Spleen (tissue), 11 donors: ENCODE measurements at regions not wholly inside any gene's neighbourhood (a gene's known extent, or its start where the extent isn't known, plus 50 kb on each side); places are given as distances from the start of the nearest gene placed in this dataset.

Experiments
- DNase-seq: peaks from one replicate; pipeline ENCODE4 v3.0.0-alpha.2; 2020
- H3K27ac ChIP-seq, 8 donors: fragments of 200-600 bp; sonication (generic) in 7 of 8; 1 replicate in 4 of 8; 2 replicates in 4 of 8; pipeline versions ENCODE4 v1.5.0 to v1.8.0; 2016 to 2021; ENCODE audit warnings: inconsistent platforms in 4 of 8, mild to moderate bottlenecking in 4 of 8, moderate library complexity in 1 of 8
- H3K27me3 ChIP-seq, 7 donors: fragments of 200-600 bp; sonication (generic) in 6 of 7; replicated peaks in 1 of 7; 1 replicate in 4 of 7; 2 replicates in 3 of 7; pipeline versions ENCODE4 v1.5.0 to v1.8.0; 2016 to 2021; ENCODE audit warnings: inconsistent platforms in 3 of 7, mild to moderate bottlenecking in 1 of 7
- H3K36me3 ChIP-seq, 6 donors: fragments of 200-600 bp; sonication (generic) in 5 of 6; 1 replicate in 4 of 6; 2 replicates in 2 of 6; pipeline versions ENCODE4 v1.5.0 to v1.8.0; 2016 to 2021; ENCODE audit warnings: inconsistent platforms in 2 of 6
- H3K4me1 ChIP-seq, 6 donors: fragments of 200-600 bp; sonication (generic) in 5 of 6; 1 replicate in 3 of 6; 2 replicates in 3 of 6; pipeline versions ENCODE4 v1.5.0 to v1.8.0; 2016 to 2021; ENCODE audit warnings: inconsistent platforms in 3 of 6
- H3K4me3 ChIP-seq, 8 donors: fragments of 200-600 bp; sonication (generic) in 7 of 8; 1 replicate in 4 of 8; 2 replicates in 4 of 8; pipeline versions ENCODE4 v1.5.0 to v1.8.0; 2016 to 2021; ENCODE audit warnings: inconsistent platforms in 4 of 8, mild to moderate bottlenecking in 4 of 8, moderate library complexity in 2 of 8
- H3K9me3 ChIP-seq, 8 donors: fragments of 200-600 bp; sonication (generic) in 7 of 8; 1 replicate in 4 of 8; 2 replicates in 4 of 8; pipeline versions ENCODE4 v1.5.0 to v1.8.0; 2016 to 2021; ENCODE audit warnings: inconsistent platforms in 4 of 8
- CTCF ChIP-seq, 11 experiments: fragments of 200-600 bp in 7 of 11; fragments of 450-650 bp in 4 of 11; sonication (generic) in 4 of 11; IDR thresholded peaks in 8 of 11; conservative IDR thresholded peaks in 3 of 11; 1 replicate in 7 of 11; 2 replicates in 4 of 11; pipeline versions ENCODE4 v1.4.0 to v1.8.0; 2016 to 2021; ENCODE audit warnings: antibody characterized with exemption in 11 of 11, inconsistent platforms in 4 of 11, mild to moderate bottlenecking in 1 of 11
- POLR2A ChIP-seq, 3 donors: fragments of 450-650 bp; IDR thresholded peaks; one replicate each; pipeline ENCODE4 v1.5.1; 2017; ENCODE audit warnings: antibody characterized with exemption in 3 of 3, mild to moderate bottlenecking in 1 of 3
- POLR2AphosphoS5 ChIP-seq, 3 donors: sonication (generic); formaldehyde crosslinking; IDR thresholded peaks; one replicate each; pipeline ENCODE4 v1.5.1; 2017; ENCODE audit warnings: antibody characterized with exemption in 3 of 3
- WGBS, 5 donors: extraction: QIAGEN DNeasy Blood & Tissue Kit in 3 of 5; methylation state at CpG; one replicate each; pipeline versions ENCODE4 v1.1.5 to v1.1.7; 2013 to 2018; 5-methylcytosine and 5-hydroxymethylcytosine counted together
- intact Hi-C: fragments of 100-400 bp; cut with DNase I; formaldehyde crosslinking; loops from one replicate; pipeline ENCODE4 v1.15.0; 2023; ENCODE audit warnings: low total_unique reads
- donor health status: healthy with polysubstance abuse.
- donor health status: DM: no; HTN: no; CAD: no; lungs with moderate emphysema.
- donor health status: DM: no; HTN: no; CAD: no.
- donor health status: Bipolar disorder and iron deficiency.
- donor health status: healthy.
- donor health status: DM: no; HTN: no; CAD: no.
- donor health status: DM: yes; HTN: yes; CAD: no.

- H3K4me1 ChIP-seq = no peaks in the 10 kb centered on the region
- 78 to 84% (median 80%) methylated on average over 2 of the region's 2 CpGs for WGBS, 5 donors
- no peak for TF ChIP-seq CTCF (IDR thresholded peaks at IDR 0.05 in 8 of 11, conservative IDR thresholded peaks at IDR 0.05 in 3 of 11)
- TF ChIP-seq POLR2AphosphoS5 (IDR thresholded peaks at IDR 0.05) = no peak
- TF ChIP-seq POLR2A (IDR thresholded peaks at IDR 0.05) = no peak
- intact Hi-C loops = no loop called here
- no peaks in the 10 kb centered on the region for H3K9me3 ChIP-seq
- H3K4me3 ChIP-seq = no peak overlapping the region
- no peaks in the 10 kb centered on the region for H3K27me3 ChIP-seq
- no peak overlapping the region for H3K27ac ChIP-seq
- DNase-seq = no peak
- no peaks in the 10 kb centered on the region for H3K36me3 ChIP-seq
Observed at GRCh38 chr11:92153542-92153941, 71.1 kb upstream of the FAT3 start.

- intact Hi-C loops = no loop called here
- no peaks in the 10 kb centered on the region for H3K9me3 ChIP-seq
- TF ChIP-seq POLR2AphosphoS5 (IDR thresholded peaks at IDR 0.05) (no peak), CTCF (IDR thresholded peaks at IDR 0.05 in 8 of 11, conservative IDR thresholded peaks at IDR 0.05 in 3 of 11) (no peak), POLR2A (IDR thresholded peaks at IDR 0.05) (no peak)
- no peaks in the 10 kb centered on the region for H3K4me1 ChIP-seq
- no peak overlapping the region for H3K27ac ChIP-seq
- H3K36me3 ChIP-seq = no peaks in the 10 kb centered on the region
- H3K4me3 ChIP-seq = no peak overlapping the region
- H3K27me3 ChIP-seq = no peaks in the 10 kb centered on the region
- 70 to 86% (median 74%) methylated on average over 7 of the region's 7 CpGs for WGBS, 5 donors
- no peak for DNase-seq
Observed at GRCh38 chr11:92152245-92152644, 72.4 kb upstream of the FAT3 start.

- WGBS, 5 donors = 19 to 40% (median 28%) methylated on average over 2 of the region's 2 CpGs
- Histone ChIP-seq H3K27ac (no peak overlapping the region), H3K36me3 (no peaks in the 10 kb centered on the region), H3K27me3 (no peaks in the 10 kb centered on the region), H3K4me1 (no peaks in the 10 kb centered on the region), H3K4me3 (no peak overlapping the region), H3K9me3 (no peaks in the 10 kb centered on the region)
- TF ChIP-seq POLR2A (IDR thresholded peaks at IDR 0.05) = no peak
- no peak for TF ChIP-seq POLR2AphosphoS5 (IDR thresholded peaks at IDR 0.05)
- no peak for TF ChIP-seq CTCF (IDR thresholded peaks at IDR 0.05 in 8 of 11, conservative IDR thresholded peaks at IDR 0.05 in 3 of 11)
- intact Hi-C loops = no loop called here
- DNase-seq = no peak
Observed at GRCh38 chr11:92149996-92150395, 74.6 kb upstream of the FAT3 start.

- intact Hi-C loops = no loop called here
Observed at GRCh38 chr11:92141725-92142124, 82.9 kb upstream of the FAT3 start.

More at GRCh38 chr11:92141725-92142124, 82.9 kb upstream of the FAT3 start:
- Histone ChIP-seq H3K9me3 (no peaks in the 10 kb centered on the region), H3K4me1 (no peaks in the 10 kb centered on the region), H3K36me3 (no peaks in the 10 kb centered on the region), H3K27me3 (no peaks in the 10 kb centered on the region), H3K4me3 (no peak overlapping the region), H3K27ac (no peak overlapping the region)
- TF ChIP-seq POLR2A (IDR thresholded peaks at IDR 0.05) = no peak
- no peak for TF ChIP-seq POLR2AphosphoS5 (IDR thresholded peaks at IDR 0.05)
- no peak for TF ChIP-seq CTCF (IDR thresholded peaks at IDR 0.05 in 8 of 11, conservative IDR thresholded peaks at IDR 0.05 in 3 of 11)
- DNase-seq = no peak
